Dermis microvascular lymphatic vessel endothelial cell (primary cell): ENCODE measurements at regions not wholly inside any gene's neighbourhood (a gene's known extent, or its start where the extent isn't known, plus 50 kb on each side); places are given as distances from the start of the nearest gene placed in this dataset.

ENCODE experiments used
- DNase-seq, 2 donors: peaks; one replicate each; pipeline versions ENCODE4 v3.0.0 to v3.0.0-alpha.2; 2010; ENCODE audit warnings: low read depth in 2 of 2

DNA sequence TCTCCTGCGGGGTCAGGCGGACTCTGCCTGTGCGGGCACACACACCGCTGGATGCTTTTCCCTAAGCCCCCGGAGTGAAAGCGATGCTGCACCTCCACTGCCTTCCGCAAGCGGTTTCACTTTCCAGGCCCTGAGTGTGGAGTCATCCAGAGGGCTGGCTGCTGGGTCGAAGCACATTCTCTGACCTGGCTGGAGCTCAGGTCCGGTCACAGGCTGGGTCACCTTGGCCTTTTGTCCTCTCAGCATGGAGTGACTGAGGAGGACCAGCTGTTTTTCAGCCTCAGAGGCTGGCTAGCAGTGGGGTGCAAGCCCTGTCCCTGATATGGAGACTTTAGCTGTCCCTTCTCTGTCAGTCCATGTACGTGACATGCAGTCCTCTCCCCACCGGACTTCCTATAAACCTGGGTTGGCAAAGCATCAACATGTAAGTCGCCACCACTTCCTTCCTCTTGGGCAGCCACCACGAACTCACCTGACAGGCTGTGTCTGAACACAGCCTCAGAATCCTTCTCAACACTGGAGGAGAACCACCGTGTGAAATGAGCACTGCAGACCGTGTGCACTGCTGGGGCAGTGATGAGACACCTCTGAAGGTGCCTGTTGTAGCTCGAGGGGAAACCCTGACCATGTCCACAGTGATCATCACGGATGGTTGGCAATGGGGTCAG, 51.3 kb downstream of the GADD45G start:
- no peak for DNase-seq

DNA sequence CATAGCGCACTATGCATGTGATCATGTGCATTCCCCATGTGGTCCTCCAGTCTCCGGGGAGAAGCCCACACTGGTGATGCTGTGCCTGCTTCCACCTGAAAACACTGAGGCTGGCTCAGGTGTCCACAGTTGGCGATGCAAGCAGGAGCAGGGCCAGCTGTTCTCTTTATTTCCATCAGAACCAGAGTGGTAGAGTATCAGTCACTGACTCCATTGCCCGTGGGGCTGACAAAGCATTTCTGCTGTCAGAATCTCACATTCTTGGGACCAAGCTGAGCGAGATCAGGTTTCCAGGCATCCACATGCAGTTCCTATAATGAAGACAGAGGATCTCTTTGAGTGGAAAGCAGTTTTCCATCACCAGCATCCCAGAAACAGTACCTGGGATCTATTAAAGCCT, 52.5 kb downstream of the GADD45G start:
- no peak for DNase-seq

DNA sequence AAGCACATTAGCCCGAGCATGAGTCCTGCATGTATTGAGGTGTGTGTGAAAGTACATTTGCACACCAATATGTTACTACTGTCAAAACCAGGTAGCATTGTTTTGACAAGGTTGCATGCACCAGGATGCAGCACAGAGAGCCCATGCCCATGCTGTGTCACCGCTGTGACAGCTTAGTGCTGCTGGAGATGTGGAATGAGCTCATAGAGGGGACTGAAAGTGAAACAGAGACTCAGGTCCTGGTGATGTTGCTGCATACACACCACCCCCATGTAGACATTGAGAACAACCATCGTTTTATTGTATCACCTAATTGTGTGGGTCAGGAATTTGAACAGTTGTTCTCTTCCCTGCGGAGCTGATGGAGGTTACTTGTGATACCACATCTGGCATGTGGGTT, 53.0 kb downstream of the GADD45G start:
- no peak for DNase-seq

DNA sequence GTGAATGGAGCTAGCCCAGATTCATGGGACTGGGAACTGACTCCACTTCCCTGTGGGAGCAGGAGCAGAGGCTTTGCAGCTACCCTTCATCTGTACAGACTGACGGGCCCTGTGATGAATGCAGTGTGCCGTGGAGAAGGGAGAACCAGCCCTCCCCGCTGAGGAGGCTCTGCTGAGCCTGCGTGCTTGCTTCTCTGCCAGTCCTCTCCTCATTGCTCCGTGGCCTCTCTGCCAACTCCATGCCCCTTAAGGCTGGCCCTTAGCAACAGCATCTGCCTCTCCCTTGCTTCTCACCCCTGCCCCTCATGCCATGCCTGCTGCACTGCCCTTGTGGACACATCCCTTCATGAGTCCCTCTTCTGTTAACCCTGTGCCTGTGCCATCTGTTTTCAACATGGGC, 53.6 kb downstream of the GADD45G start:
- no peak for DNase-seq

DNA sequence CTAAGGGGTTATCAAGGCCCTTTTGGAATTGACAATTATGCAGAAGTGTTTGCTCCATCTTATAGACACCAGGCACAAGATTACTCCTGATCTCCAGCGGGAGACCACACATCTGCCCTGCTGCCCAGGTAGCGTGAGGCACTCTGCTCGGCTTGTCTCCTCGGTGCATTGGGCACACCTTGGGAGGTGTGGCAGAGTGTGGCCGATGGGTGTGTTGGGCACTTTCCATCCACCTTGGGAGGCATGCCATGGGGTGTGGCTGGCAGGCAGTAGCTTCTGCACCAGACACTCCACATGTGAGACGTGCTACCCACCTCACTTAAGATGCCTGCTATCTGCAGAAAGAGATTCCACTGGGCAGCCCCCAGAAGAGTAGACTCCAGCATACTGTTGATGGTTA, 54.1 kb downstream of the GADD45G start:
- no peak for DNase-seq

DNA sequence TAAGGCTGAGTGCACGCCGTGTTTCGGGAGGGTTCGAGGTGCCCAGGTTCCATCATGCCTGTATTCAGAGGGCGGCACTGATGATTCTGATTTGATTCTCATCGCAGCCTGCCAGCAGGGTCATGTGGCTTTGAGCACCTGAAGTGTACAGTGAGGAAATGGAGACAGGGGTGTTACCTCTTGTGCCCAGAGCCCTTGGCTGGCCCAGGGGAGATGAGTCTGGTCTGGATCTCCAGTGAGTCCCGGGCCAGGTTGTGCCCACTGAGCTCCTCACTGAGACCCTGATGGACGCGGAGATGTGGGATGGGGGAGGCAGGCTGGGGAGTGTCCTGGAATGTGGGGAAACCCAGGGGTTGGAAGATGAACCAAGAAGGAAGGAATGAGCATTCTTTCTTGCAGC, 54.7 kb downstream of the GADD45G start:
- DNase-seq: no peak

DNA sequence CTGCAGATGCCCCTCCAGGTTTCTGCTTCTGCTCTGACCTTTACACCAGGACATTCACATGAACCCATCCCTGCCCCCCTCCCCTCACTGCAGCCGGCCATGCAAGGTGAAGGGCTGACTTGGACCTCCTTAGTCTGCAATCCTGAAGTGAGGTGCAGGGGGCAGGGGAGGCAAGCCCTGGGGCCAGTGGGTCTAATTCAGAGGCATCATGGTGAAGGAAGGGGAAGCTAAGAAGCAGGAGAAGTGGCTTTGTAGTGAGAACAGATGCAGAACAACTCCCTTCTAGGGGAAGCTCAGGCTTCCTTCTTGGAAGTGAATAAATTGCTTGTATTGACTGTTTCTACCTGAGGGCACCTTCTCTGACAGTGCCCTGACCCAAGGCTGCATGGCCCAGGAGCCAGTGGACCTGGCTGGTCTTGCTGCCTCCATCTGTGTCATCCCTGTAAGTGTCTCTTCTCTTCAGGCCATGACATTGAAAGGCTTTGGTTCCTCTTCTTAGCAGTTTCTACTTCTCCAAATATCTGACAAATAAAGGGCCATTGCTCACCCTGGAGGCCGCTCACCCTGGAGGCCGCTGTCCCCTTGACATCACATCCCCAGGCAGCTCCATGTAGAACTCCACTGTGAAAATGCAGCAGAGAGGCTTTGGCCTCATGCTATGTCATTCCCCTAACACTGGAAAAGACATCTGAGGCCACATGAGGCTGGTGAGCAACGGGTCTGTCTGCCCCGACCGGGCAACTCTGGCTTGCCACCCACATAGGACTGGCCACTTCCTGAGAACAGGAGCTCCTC, 55.3 kb downstream of the GADD45G start:
- no peak for DNase-seq

DNA sequence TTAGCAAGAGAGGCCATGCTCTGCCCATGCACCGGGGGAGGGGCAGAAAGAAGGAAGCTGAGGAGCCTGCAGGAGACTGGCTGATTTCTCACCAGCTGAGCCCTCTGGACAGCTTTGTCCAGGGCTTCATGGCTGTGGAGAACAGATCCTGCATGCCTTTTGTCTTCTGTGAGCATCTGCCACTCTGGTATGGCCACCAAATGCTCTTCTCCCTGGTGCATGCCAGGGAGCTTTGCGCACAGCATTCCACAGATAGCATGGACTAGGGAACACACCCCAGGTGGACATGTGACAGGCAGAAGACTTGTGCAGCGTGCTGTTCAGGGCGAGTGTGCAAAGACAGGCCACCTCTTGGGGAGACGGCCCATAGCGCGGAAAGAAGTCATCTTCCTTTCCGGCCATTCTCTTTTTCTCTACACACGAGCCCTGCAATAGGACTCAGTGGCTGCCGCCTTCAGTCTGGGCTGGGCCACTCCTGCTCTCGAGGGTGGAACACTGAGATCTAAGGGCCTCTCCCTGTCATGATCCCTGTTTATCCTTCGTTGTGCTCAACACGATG, 56.7 kb downstream of the GADD45G start:
- DNase-seq: no peak

GRCh38 chr9:89661956-89662717, 57.3 kb downstream of the GADD45G start:
- DNase-seq: peak; percentile 85 to 97

DNA sequence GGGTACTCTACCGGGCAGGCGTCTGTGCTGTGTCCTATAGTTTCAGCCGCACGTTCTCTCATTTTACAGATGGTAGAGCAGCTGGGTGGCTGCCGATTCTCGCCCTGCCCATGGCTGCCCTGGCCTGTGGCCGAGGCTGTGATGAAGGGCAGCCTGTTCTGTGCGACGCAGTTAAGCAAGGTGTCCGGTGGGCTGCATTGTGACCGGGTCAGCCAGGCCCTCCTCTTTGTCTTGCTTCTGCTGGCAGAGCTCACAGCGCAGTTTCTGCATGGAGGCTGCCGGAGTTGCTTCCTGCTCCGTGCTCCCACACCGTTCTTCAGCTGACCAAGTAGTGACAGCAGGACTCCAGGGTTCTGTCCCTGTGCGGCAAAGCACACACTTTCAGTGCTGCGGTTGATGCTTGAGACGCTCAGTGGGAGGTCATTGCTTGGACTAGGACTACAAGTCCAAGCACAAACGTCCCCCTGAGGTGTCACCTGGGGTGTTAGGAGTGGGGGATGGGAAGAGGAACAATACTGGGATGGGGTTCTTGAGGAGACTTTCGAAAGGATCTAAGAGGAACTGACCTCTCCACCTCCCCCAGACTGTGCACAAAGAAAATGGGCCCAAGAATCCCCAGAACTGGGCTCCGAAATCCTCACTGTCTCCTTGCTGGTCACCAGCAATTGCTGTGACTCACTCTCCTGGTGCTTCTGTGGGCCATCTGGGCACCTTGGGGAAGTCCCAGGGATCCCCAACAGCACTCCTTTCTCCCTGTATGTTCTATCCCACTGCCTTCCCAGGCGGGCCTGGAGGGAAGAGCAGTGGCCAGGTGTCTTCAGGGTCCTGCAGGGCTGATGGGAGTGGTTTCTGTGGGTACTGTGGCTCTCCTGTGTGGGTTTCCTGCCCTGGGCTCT, 58.2 kb downstream of the GADD45G start:
- DNase-seq: no peak

- DNase-seq: no peak
Observed at GRCh38 chr9:89663614-89663970, 58.8 kb downstream of the GADD45G start.

- DNase-seq: no peak
Observed at GRCh38 chr9:89664010-89664409, 59.2 kb downstream of the GADD45G start.

DNA sequence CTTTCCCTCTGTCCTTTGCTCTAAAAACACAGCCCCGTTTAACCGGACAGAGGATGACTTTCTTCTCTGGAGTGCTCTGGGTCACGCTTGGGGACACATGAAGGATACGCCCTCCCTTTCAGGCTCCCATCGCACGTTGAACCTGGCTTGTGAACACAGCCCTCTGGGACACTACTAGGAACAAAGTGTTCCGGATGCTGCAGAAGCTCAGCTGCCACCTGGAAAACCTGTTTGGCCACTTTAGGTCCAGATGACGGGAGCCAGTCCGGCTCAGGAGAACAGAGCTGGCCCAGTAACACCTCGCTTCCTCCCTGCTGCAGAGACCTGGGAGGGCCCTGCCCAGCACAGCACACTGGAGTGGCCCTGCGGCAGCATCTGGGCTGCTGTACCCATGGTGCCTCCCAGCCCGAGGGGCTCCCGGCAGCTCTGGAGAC, 60.1 kb downstream of the GADD45G start:
- no peak for DNase-seq

GRCh38 chr9:89666364-89666763, 61.6 kb downstream of the GADD45G start:
- DNase-seq: no peak

GRCh38 chr9:89666950-89667349, 62.1 kb downstream of the GADD45G start:
- no peak for DNase-seq

DNA sequence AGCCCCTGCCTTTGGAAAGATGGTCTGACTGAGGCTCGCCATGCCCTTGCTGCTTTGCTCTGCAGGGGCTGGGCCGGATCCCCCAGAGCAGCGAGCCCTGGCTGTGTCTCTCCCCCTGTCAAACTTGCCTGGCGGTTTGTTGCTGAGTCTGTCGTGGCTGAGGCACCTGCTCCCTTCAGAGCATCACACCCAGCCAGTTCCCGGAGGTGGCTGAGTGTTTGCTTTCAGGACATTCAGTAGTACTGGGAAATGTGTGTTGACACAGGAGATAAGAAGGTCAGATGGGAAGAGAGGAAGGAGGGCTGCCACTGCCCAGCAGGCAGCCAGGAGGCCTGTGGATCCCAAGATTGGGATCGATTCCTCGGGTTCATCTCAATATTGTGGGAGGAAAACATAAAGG, 62.9 kb downstream of the GADD45G start:
- DNase-seq: no peak

DNA sequence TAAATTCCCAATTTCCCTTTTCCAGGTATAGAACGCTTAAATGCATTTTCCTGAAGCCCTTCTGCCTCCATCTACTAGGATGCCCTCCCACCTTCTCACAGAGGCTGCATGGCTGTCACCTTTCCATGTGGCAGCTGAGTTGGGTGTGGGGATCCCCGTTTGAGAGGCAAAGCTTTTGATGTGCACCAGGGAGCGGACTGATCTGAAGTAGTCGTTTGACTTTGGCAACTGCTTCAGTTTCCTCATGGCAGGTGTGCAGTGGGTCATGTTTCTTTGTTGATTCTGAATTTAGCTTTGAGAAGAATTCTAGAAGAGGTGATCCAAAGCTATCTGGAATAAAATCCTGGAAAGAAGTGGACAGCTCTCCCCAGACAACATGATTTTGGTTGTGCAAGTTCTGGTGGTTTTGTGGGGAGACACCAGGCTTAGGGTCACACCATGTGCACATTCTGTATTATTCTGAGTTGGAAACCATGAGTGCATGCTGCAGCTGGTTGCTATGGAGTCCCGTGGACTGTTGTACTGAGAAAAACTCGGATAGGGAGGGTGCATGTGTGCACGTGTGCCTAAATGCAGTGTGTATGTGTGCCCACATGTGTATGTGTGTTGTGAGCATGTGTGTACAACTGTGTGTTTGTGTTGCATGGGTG, 63.5 kb downstream of the GADD45G start:
- DNase-seq: no peak

DNA sequence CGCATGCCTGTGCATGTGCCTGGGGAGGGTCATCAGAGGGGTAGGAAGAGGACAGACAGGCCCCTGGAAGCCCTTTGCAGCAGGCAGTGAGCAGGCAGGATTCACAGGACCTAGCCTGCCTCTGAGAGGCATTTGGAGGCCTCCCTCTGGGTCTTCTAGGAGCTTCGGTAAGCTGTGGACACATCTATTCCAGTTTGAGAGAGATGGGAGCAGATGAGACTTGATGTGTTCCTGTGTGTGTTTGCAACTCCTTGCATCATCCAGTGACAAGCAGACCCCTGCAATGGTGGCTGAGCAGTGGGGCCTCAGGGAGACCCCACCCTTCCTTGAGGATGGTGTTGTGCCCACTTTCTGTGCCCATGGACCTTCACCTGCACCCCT, 64.0 kb downstream of the GADD45G start:
- no peak for DNase-seq

DNA sequence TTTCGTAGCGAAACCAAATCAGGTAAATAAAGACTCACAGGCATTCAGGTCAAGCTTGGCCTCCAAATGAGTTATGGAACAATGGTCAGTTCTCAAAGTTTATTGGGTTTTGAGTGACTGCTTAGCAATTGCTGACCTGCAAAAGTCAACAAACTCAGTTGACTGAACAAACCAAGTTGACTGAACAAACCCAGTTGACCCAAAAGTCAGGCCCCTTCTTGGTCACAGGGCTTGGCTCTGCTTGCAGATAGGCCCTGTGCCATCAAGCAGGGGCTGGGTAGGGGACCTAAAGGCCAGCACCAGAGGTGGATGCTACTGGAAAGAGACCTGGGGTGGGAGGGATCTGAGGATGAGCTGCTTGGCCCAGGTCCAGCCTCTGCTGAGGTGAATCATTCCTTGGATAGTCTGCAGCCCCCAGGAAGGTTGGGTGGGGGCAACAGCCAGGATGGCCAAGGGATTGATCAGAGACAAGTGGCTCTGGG, 64.6 kb downstream of the GADD45G start:
- no peak for DNase-seq

DNA sequence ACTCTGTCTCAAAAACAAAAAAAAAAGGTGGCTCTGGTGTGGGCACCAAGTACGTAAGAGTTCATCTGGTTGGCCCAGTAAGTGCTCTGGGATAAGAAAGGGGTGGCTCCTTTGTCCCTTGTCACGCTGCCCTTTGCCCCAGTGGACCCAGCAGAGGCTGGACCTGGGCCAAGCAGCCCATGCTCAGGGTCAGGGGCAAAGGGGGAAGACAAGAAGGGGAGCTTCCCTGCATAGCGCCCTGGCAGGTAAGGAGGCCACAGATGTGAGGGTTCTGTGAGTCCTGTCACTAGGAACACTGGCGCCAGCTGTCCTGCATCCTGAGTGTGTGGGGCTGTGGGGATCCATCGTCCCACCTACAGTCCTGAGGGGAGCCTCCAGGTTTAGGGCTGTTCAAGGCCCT, 65.3 kb downstream of the GADD45G start:
- DNase-seq: no peak
